ENCODE measurements at regions not wholly inside any gene's neighbourhood (a gene's known extent, or its start where the extent isn't known, plus 50 kb on each side); places are given as distances from the start of the nearest gene placed in this dataset.

DNA sequence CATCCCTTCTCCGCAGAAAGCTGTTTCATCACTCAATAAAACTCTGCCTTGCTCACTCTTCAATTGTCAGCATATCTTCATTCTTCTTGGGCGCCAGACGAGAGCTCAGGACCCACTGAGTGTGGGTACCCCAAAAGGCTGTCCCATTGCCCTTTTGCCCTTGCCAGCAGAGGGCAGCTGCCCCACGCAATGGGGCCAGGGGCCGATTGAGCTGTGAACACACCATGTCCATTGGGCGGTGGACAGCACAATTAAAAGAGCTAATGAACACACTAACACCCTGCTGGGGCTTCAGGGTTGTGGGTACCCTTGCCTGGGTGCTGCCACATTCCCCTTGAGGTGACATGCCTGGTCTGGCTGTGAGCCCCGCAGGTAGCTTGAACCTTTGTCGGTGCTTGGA lies 487.2 kb upstream of the NUDT12 start:
- TF ChIP-seq PBX3 (CRISPR knock-in tag; IDR thresholded peaks at IDR 0.05) (no peak), OVOL3 (tag by site-specific recombination; IDR thresholded peaks at IDR 0.05) (no peak)

All from HEK293 (cell line).